LNCaP clone FGC (cell line): ENCODE measurements at regions not wholly inside any gene's neighbourhood (a gene's known extent, or its start where the extent isn't known, plus 50 kb on each side); places are given as distances from the start of the nearest gene placed in this dataset.
A peak's percentile ranks its signal among the peaks of the same experiment; 100 is the strongest.

Source experiments
- DNase-seq: peaks from one replicate; pipeline ENCODE4 v3.0.0-alpha.2; 2011; ENCODE audit warnings: low read depth
- H3K4me3 ChIP-seq: 2 replicates; pipeline ENCODE4 v1.5.1; 2011; ENCODE audit warnings: mild to moderate bottlenecking, low read depth, low read length, control low read depth
- CTCF ChIP-seq: IDR thresholded peaks from 2 replicates; pipeline ENCODE4 v1.5.1; 2012; ENCODE audit warnings: mild to moderate bottlenecking; ENCODE audit not compliant: control insufficient read depth, insufficient read depth; ENCODE audit errors: extremely low read depth

GRCh38 chr10:4751211-4751610 lies 74.8 kb upstream of the AKR1E2 start:
- no peak for DNase-seq
- no peak overlapping the region for H3K4me3 ChIP-seq
- no peak for TF ChIP-seq CTCF

GRCh38 chr10:4749271-4749574 lies 76.8 kb upstream of the AKR1E2 start:
- no peak overlapping the region for H3K4me3 ChIP-seq
- no peak for DNase-seq
- no peak for TF ChIP-seq CTCF

- H3K4me3 ChIP-seq = no peak overlapping the region
- DNase-seq = no peak
- TF ChIP-seq CTCF = no peak
Measured at GRCh38 chr10:4748491-4749270, 77.3 kb upstream of the AKR1E2 start.

- no peak overlapping the region for H3K4me3 ChIP-seq
- no peak for DNase-seq
- no peak for TF ChIP-seq CTCF
Measured at GRCh38 chr10:4742217-4742616, 83.8 kb upstream of the AKR1E2 start.

GRCh38 chr10:4740471-4740870 lies 85.5 kb upstream of the AKR1E2 start:
- H3K4me3 ChIP-seq = no peak overlapping the region
- DNase-seq = no peak
- TF ChIP-seq CTCF = no peak

GRCh38 chr10:4736608-4737007 lies 89.4 kb upstream of the AKR1E2 start:
- TF ChIP-seq CTCF = no peak

GRCh38 chr10:4736183-4736582 lies 89.8 kb upstream of the AKR1E2 start:
- H3K4me3 ChIP-seq = no peak overlapping the region

More at GRCh38 chr10:4736608-4737007, 89.4 kb upstream of the AKR1E2 start:
- H3K4me3 ChIP-seq = no peak overlapping the region
- no peak for DNase-seq

More at GRCh38 chr10:4736183-4736582, 89.8 kb upstream of the AKR1E2 start:
- no peak for TF ChIP-seq CTCF
- peak; percentile 86 for DNase-seq
